H9 (cell line): ENCODE measurements at regions not wholly inside any gene's neighbourhood (a gene's known extent, or its start where the extent isn't known, plus 50 kb on each side); places are given as distances from the start of the nearest gene placed in this dataset.

Experiments used
- DNase-seq: peaks from one replicate; pipeline ENCODE4 v3.0.0-alpha.2; 2017
- H2AFZ ChIP-seq: one replicate; pipeline ENCODE4 v1.6.1; 2013; ENCODE audit warnings: mild to moderate bottlenecking, low read length, control low read depth, moderate library complexity
- H2AK5ac ChIP-seq: 2 replicates; pipeline ENCODE4 v1.6.1; 2013; ENCODE audit warnings: low read length, control low read depth, mixed read lengths; ENCODE audit not compliant: insufficient read length
- H2BK120ac ChIP-seq: one replicate; pipeline ENCODE4 v1.6.1; 2013; ENCODE audit warnings: low read depth, mild to moderate bottlenecking, low read length, control low read depth, inconsistent platforms; ENCODE audit not compliant: poor library complexity, severe bottlenecking
- H2BK12ac ChIP-seq: 2 replicates; pipeline ENCODE4 v1.6.1; 2013; ENCODE audit warnings: low read length, control low read depth, mixed read lengths, low read depth; ENCODE audit not compliant: insufficient read length
- H2BK15ac ChIP-seq: 2 replicates; pipeline ENCODE4 v1.6.1; 2013; ENCODE audit warnings: low read depth, low read length, control low read depth
- H2BK20ac ChIP-seq: one replicate; pipeline ENCODE4 v1.6.1; 2013; ENCODE audit warnings: low read depth, mild to moderate bottlenecking, low read length, control low read depth, inconsistent platforms; ENCODE audit not compliant: poor library complexity, severe bottlenecking
- H2BK5ac ChIP-seq: 2 replicates; pipeline ENCODE4 v1.6.1; 2013; ENCODE audit warnings: low read length, control low read depth, mixed read lengths; ENCODE audit not compliant: insufficient read length
- H3K14ac ChIP-seq: 2 replicates; pipeline ENCODE4 v1.6.1; 2013; ENCODE audit warnings: low read length, control low read depth; ENCODE audit not compliant: insufficient read depth
- H3K18ac ChIP-seq: 2 replicates; pipeline ENCODE4 v1.6.1; 2013; ENCODE audit warnings: low read depth, mild to moderate bottlenecking, mixed read lengths, low read length, control low read depth; ENCODE audit not compliant: insufficient read length
- H3K23ac ChIP-seq: 2 replicates; pipeline ENCODE4 v1.6.1; 2013; ENCODE audit warnings: low read length, control low read depth, mixed read lengths, low read depth; ENCODE audit not compliant: insufficient read length
- H3K23me2 ChIP-seq: 2 replicates; pipeline ENCODE4 v1.6.1; 2013; ENCODE audit warnings: low read depth, mild to moderate bottlenecking, mixed read lengths, low read length, control low read depth; ENCODE audit not compliant: insufficient read length, poor library complexity, severe bottlenecking
- H3K27ac ChIP-seq: 2 replicates; pipeline ENCODE4 v1.5.1; 2013; ENCODE audit warnings: low read length, control low read depth, mixed read lengths, low read depth; ENCODE audit not compliant: insufficient read length
- H3K27me3 ChIP-seq: 2 replicates; pipeline ENCODE4 v1.6.1; 2013; ENCODE audit warnings: low read length, control low read depth, inconsistent platforms; ENCODE audit not compliant: insufficient read depth
- H3K4ac ChIP-seq: 2 replicates; pipeline ENCODE4 v1.6.1; 2013; ENCODE audit warnings: low read depth, mild to moderate bottlenecking, control low read depth, inconsistent platforms, low read length, moderate library complexity
- H3K4me1 ChIP-seq: 2 replicates; pipeline ENCODE4 v1.6.1; 2013; ENCODE audit warnings: low read length, control low read depth, inconsistent platforms; ENCODE audit not compliant: insufficient read depth
- H3K4me2 ChIP-seq: 2 replicates; pipeline ENCODE4 v1.6.1; 2013; ENCODE audit warnings: low read length, control low read depth, mixed read lengths; ENCODE audit not compliant: insufficient read length, insufficient read depth
- H3K56ac ChIP-seq: 2 replicates; pipeline ENCODE4 v1.6.1; 2013; ENCODE audit warnings: low read depth, mild to moderate bottlenecking, mixed read lengths, low read length, control low read depth; ENCODE audit not compliant: insufficient read length
- H3K79me1 ChIP-seq: 2 replicates; pipeline ENCODE4 v1.6.1; 2013; ENCODE audit warnings: low read depth, mild to moderate bottlenecking, moderate library complexity, low read length, control low read depth, inconsistent platforms; ENCODE audit not compliant: insufficient read depth, poor library complexity, severe bottlenecking
- H3K79me2 ChIP-seq: 2 replicates; pipeline ENCODE4 v1.6.1; 2013; ENCODE audit warnings: low read length, control low read depth, inconsistent platforms; ENCODE audit not compliant: insufficient read depth
- H3K9ac ChIP-seq: 2 replicates; pipeline ENCODE4 v1.6.1; 2013; ENCODE audit warnings: low read length, control low read depth, mixed read lengths; ENCODE audit not compliant: insufficient read length; ENCODE audit errors: extremely low read depth
- H3K9me3 ChIP-seq: one replicate; pipeline ENCODE4 v1.6.1; 2013; ENCODE audit warnings: low read depth, low read length, inconsistent platforms; ENCODE audit not compliant: control insufficient read depth
- H3T11ph ChIP-seq: one replicate; pipeline ENCODE4 v1.6.1; 2013; ENCODE audit warnings: mild to moderate bottlenecking, low read length, control low read depth, inconsistent platforms
- H4K20me1 ChIP-seq: one replicate; pipeline ENCODE4 v1.6.1; 2013; ENCODE audit not compliant: control insufficient read depth, insufficient read length, insufficient read depth
- H4K5ac ChIP-seq: 2 replicates; pipeline ENCODE4 v1.6.1; 2013; ENCODE audit warnings: low read depth, mild to moderate bottlenecking, mixed read lengths, low read length, control low read depth; ENCODE audit not compliant: insufficient read length
- H4K8ac ChIP-seq: replicated peaks from 2 replicates; pipeline ENCODE4 v1.6.1; 2013; ENCODE audit warnings: low read length, control low read depth, mixed read lengths, low read depth; ENCODE audit not compliant: insufficient read length
- H4K91ac ChIP-seq: 2 replicates; pipeline ENCODE4 v1.6.1; 2013; ENCODE audit warnings: low read depth, mild to moderate bottlenecking, moderate library complexity, mixed read lengths, low read length, control low read depth; ENCODE audit not compliant: insufficient read length
- H3K27ac Mint-ChIP-seq, 3 experiments: 2 replicates in 2 of 3; 3 replicates in 1 of 3; pipeline ENCODE4 v1.8.0; 2020 to 2021; ENCODE audit warnings: mixed read lengths in 3 of 3, mild to moderate bottlenecking in 1 of 3, moderate library complexity in 1 of 3
- H3K27me3 Mint-ChIP-seq: 2 replicates; pipeline ENCODE4 v1.8.0; 2021; ENCODE audit warnings: low read depth, mild to moderate bottlenecking, moderate library complexity, mixed read lengths
- H3K36me3 Mint-ChIP-seq, 3 experiments: 2 replicates in 2 of 3; 3 replicates in 1 of 3; pipeline ENCODE4 v1.8.0; 2020 to 2021; ENCODE audit warnings: low read depth in 3 of 3, mixed read lengths in 3 of 3; ENCODE audit not compliant: insufficient read depth in 1 of 3
- H3K4me1 Mint-ChIP-seq, 2 experiments: 2 replicates each; pipeline ENCODE4 v1.8.0; 2020; ENCODE audit warnings: mixed read lengths in 2 of 2
- H3K4me3 Mint-ChIP-seq, 2 experiments: 2 replicates in 1 of 2; 3 replicates in 1 of 2; pipeline ENCODE4 v1.8.0; 2020 to 2021; ENCODE audit warnings: mild to moderate bottlenecking in 2 of 2, mixed read lengths in 2 of 2, moderate library complexity in 1 of 2
- H3K9me3 Mint-ChIP-seq, 2 experiments: 2 replicates in 1 of 2; 3 replicates in 1 of 2; pipeline ENCODE4 v1.8.0; 2020; ENCODE audit warnings: mild to moderate bottlenecking in 2 of 2, mixed read lengths in 2 of 2, moderate library complexity in 1 of 2
- WGBS: extraction: QIAGEN DNeasy Blood & Tissue Kit; methylation state at CpG from one replicate; pipeline ENCODE4 v1.1.7; 2013; ENCODE audit warnings: missing lambda C conversion rate, low lambda C conversion rate, mixed read lengths; ENCODE audit not compliant: insufficient read length; ENCODE audit errors: extremely low coverage; 5-methylcytosine and 5-hydroxymethylcytosine counted together
- TF ChIP-seq, protein P1 (sequence below): fragments of 200-600 bp; sonication (generic); conservative IDR thresholded peaks from 3 replicates; pipeline ENCODE4 v1.8.0; 2021; ENCODE audit warnings: antibody characterized with exemption, mild to moderate bottlenecking

DNA sequence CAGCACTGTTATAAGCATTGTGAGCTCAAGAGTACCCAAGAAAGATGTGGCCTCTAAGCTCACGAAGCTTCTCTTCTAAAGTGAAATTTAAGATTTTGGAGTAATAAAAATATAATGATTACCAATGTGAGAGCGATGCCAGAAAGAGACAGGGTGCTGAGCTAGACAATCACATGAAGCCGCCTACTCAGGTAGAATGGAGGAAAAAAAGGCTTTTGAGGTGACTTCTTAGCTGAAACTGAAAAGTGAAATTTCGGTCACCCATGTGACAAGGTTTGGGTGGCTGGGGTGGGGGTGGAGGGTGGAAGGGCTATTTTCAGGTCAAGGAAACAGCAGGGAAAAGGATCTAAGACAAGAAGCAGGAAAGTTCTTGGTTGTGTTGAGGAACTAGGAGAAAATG is 388.2 kb upstream of the WWC1 start:
- Mint-ChIP-seq H3K36me3 (no peaks in the 10 kb centered on the region), H3K27ac (no peak overlapping the region), H3K4me1 (peaks cover 49 to 54% of the 10 kb centered on the region in 2 experiments), H3K27me3 (no peaks in the 10 kb centered on the region), H3K9me3 (no peaks in the 10 kb centered on the region), H3K4me3 (no peak overlapping the region)
- H3K79me2 ChIP-seq: no peaks in the 10 kb centered on the region
- no peak overlapping the region for H3K18ac ChIP-seq
- H3K4me2 ChIP-seq: no peak overlapping the region
- no peaks in the 10 kb centered on the region for H3K79me1 ChIP-seq
- peaks cover 8% of the 10 kb centered on the region; the same call in 1 of the 2 replicates for H3K4me1 ChIP-seq
- H4K20me1 ChIP-seq: no peaks in the 10 kb centered on the region
- no peak overlapping the region for H3K4ac ChIP-seq
- no peak overlapping the region for H3K9ac ChIP-seq
- H3K9me3 ChIP-seq: no peaks in the 10 kb centered on the region
- H4K5ac ChIP-seq: no peak overlapping the region
- TF ChIP-seq, protein P1, sequence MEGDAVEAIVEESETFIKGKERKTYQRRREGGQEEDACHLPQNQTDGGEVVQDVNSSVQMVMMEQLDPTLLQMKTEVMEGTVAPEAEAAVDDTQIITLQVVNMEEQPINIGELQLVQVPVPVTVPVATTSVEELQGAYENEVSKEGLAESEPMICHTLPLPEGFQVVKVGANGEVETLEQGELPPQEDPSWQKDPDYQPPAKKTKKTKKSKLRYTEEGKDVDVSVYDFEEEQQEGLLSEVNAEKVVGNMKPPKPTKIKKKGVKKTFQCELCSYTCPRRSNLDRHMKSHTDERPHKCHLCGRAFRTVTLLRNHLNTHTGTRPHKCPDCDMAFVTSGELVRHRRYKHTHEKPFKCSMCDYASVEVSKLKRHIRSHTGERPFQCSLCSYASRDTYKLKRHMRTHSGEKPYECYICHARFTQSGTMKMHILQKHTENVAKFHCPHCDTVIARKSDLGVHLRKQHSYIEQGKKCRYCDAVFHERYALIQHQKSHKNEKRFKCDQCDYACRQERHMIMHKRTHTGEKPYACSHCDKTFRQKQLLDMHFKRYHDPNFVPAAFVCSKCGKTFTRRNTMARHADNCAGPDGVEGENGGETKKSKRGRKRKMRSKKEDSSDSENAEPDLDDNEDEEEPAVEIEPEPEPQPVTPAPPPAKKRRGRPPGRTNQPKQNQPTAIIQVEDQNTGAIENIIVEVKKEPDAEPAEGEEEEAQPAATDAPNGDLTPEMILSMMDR: no peak
- no peak overlapping the region for H3K56ac ChIP-seq
- no peak overlapping the region for H2BK5ac ChIP-seq
- H3K23me2 ChIP-seq: no peaks in the 10 kb centered on the region
- H3K27me3 ChIP-seq: no peaks in the 10 kb centered on the region
- H3K14ac ChIP-seq: no peak overlapping the region
- H3K27ac ChIP-seq: no peak overlapping the region
- H2AK5ac ChIP-seq: no peak overlapping the region
- H4K8ac ChIP-seq: no peak overlapping the region
- no peak overlapping the region for H2BK20ac ChIP-seq
- H2BK15ac ChIP-seq: no peak overlapping the region
- no peak for DNase-seq
- H2AFZ ChIP-seq: no peak overlapping the region
- no peak overlapping the region for H3K23ac ChIP-seq
- WGBS: no CpG with 5 or more reads among the region's 4 CpGs
- no peak overlapping the region for H2BK120ac ChIP-seq
- H4K91ac ChIP-seq: no peak overlapping the region
- no peak overlapping the region for H2BK12ac ChIP-seq
- no peak overlapping the region for H3T11ph ChIP-seq
